ES-I3 (cell line): ENCODE measurements at regions not wholly inside any gene's neighbourhood (a gene's known extent, or its start where the extent isn't known, plus 50 kb on each side); places are given as distances from the start of the nearest gene placed in this dataset.

Experiments
- H3K36me3 ChIP-seq: 2 replicates; pipeline ENCODE4 v1.6.1; 2013; ENCODE audit warnings: mild to moderate bottlenecking, low read length, control low read depth, moderate library complexity; ENCODE audit not compliant: insufficient read depth
- H3K4me1 ChIP-seq: 2 replicates; pipeline ENCODE4 v1.6.1; 2013; ENCODE audit warnings: mild to moderate bottlenecking, control low read depth, low read length; ENCODE audit not compliant: insufficient read depth
- H3K9ac ChIP-seq: 2 replicates; pipeline ENCODE4 v1.6.1; 2013; ENCODE audit warnings: low read depth, mild to moderate bottlenecking, low read length, moderate library complexity
- H3K9me3 ChIP-seq: 2 replicates; pipeline ENCODE4 v1.6.1; 2013; ENCODE audit warnings: mild to moderate bottlenecking, low read length, moderate library complexity; ENCODE audit not compliant: control insufficient read depth, insufficient read depth

DNA sequence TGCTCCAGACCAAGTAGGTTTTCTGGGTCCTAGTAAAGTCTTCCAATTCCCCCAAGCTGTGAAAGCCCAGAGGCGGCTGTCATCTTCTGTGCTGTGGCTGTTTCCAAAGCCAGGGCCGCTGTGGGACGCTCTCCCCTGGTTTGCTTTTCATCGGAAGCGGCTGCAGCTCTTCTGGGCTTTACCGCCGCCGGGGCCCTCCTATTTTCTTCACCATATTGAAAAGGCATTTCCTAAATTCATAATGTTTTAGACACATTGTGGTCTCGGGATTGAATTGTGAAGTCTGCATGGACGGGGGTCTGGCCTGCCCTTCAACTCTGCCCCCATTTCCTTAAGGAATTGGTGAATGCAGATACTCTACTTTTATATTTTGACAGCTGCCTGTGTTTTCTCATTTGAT is 551.4 kb upstream of the MGMT start:
- H3K36me3 ChIP-seq: no peaks in the 10 kb centered on the region
- H3K4me1 ChIP-seq: no peaks in the 10 kb centered on the region
- H3K9ac ChIP-seq: no peak overlapping the region
- 0 out of 2 replicates have a peak, but pooled peaks cover 2% of the 10 kb centered on the region for H3K9me3 ChIP-seq

DNA sequence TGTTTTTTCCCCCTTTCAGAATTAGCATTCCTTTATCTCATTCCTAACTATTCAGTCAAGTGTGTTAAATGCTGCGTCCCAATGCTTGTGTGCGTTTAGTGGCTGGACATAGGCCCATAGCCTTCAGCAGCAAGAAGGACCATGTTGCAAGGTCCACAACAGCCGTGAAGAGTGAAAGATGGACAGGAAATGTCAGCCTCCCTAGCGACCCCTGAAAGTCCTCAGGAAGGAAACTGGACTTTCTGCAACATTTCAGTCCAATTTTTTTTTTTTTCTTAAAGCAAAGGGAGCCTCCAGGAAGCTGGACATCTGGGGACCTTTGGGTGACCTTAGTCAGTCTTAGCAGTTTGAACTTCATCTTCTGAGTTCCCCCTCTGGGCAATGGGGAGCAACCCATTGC is 550.7 kb upstream of the MGMT start:
- no peak overlapping the region for H3K9ac ChIP-seq
- H3K36me3 ChIP-seq: no peaks in the 10 kb centered on the region
- H3K4me1 ChIP-seq: no peaks in the 10 kb centered on the region
- H3K9me3 ChIP-seq: 0 out of 2 replicates have a peak, but pooled peaks cover 2% of the 10 kb centered on the region

DNA sequence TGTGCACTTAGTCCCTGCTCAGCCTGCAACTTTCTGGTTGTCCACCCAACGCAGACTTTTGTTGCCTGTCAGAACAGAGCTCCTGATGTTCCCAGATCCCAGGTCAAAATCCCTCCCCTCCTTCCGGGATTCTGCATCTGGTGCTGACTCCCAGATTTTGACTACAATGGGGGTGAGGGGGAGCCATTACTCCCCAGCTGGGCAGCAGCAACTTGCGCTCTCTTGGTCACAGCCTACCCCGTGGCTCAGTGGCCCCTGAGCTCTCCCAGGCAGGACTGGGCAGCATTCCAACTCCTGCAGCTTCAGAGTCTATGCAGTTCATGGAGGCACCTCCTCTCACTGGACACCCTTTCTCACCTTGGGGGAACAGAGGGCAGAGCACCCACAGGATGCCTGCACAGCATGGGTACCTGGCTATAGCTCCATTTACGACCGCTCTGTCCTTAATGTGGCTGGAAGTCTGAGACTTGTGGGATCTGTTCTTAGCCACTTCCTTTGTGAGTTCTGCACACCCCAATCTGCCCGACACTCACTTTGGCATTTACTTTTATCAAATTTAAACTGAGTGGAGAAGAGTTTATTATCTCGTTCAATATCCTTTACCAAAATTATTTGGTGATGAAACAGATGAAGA is 545.5 kb upstream of the MGMT start:
- H3K9ac ChIP-seq: no peak overlapping the region
- no peaks in the 10 kb centered on the region for H3K4me1 ChIP-seq
- H3K36me3 ChIP-seq: no peaks in the 10 kb centered on the region
- H3K9me3 ChIP-seq: 0 out of 2 replicates have a peak, but pooled peaks cover 2% of the 10 kb centered on the region

GRCh38 chr10:128922172-128922571 is 544.9 kb upstream of the MGMT start:
- Histone ChIP-seq H3K4me1 (no peaks in the 10 kb centered on the region), H3K36me3 (no peaks in the 10 kb centered on the region), H3K9me3 (0 out of 2 replicates have a peak, but pooled peaks cover 2% of the 10 kb centered on the region), H3K9ac (no peak overlapping the region)

GRCh38 chr10:128922619-128923196 is 544.3 kb upstream of the MGMT start:
- no peaks in the 10 kb centered on the region for H3K36me3 ChIP-seq
- H3K9ac ChIP-seq: no peak overlapping the region
- H3K4me1 ChIP-seq: no peaks in the 10 kb centered on the region
- H3K9me3 ChIP-seq: 0 out of 2 replicates have a peak, but pooled peaks cover 2% of the 10 kb centered on the region

DNA sequence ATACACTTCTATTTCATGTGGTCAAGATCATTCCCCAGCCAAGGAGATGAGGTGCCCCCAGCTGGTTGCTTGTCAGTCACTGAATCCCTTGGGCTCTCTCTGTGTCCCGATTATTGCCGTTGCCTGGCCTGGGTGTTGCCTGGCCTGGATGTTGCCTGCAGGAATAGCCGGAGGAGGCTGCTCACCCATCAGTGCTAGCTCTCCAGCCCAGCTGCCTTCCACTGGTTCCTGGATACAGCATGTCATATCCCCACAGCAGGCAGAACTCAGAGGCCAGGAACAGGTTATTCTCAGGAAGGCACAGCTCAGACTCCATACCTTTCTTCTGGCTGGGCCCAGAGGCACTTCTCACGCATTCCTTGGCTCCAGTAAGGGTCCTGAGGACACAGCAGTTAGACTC is 542.1 kb upstream of the MGMT start:
- Histone ChIP-seq H3K9me3 (no peaks in the 10 kb centered on the region), H3K36me3 (no peaks in the 10 kb centered on the region), H3K9ac (no peak overlapping the region), H3K4me1 (no peaks in the 10 kb centered on the region)

- Histone ChIP-seq H3K4me1 (no peaks in the 10 kb centered on the region), H3K36me3 (no peaks in the 10 kb centered on the region), H3K9ac (no peak overlapping the region), H3K9me3 (no peaks in the 10 kb centered on the region)
These were observed 540.3 kb upstream of the MGMT start for GRCh38 chr10:128926711-128927110.

DNA sequence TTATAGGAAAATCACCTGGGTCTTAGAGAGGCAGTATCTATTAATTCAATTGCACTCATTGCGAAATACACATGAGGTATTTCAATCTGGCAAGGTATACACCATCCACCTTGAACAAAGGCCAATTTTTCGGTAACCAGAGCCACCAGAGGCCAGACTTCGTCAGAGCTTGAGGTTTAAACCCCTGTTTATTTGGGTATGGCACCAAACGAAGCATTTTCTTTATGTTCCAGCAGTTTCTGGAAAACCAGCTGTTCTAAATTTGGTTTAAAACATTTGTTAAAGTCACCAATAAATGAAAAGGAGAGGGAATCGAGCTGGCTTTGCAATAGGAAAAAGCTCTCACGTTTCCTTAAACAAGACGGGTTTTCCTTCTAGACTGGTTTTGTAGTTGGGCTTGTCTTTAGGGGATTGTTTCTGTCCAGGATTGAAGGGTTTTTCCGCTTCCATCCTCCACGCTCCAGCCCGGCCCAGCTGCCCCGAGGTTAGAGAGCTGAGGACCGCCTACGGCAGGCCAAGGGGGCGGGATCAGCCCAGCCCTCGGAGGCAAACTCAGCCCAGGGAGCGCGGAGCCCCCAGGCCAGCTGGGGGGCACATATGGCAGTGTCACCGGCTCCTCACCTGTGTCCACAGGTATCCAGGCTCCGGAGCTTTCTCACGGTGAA is 539.4 kb upstream of the MGMT start:
- no peaks in the 10 kb centered on the region for H3K4me1 ChIP-seq
- no peak overlapping the region for H3K9ac ChIP-seq
- H3K36me3 ChIP-seq: no peaks in the 10 kb centered on the region
- no peaks in the 10 kb centered on the region for H3K9me3 ChIP-seq

DNA sequence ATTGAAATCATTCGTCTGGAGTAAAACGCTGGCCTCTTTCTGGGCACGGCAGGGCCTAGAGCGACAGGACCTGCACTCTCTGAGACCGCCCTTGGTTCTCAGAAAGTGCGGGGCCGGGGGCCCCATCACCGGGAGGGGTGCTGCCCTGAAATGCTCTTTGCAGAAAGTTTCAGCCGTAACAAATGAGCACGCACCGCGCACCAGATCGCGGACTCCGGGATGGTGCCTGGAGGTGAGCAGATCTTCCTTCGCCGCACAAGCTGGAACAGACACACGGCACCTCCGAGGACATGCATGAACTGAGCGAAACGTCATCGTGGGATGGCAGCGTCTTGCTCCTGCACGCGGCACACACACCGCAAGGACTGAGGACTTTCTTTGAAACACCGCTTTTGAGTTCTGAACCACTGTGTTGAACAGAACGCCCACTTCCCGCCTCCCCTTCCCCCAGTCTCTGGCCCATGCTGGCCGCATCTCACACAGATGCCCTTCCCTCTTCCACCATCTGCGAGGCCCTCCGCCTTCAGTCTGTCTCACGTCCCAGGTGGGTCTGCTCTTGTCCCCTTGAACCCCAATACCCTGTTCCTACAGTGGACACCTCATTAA is 538.7 kb upstream of the MGMT start:
- Histone ChIP-seq H3K9me3 (no peaks in the 10 kb centered on the region), H3K9ac (no peak overlapping the region), H3K4me1 (no peaks in the 10 kb centered on the region), H3K36me3 (no peaks in the 10 kb centered on the region)

- H3K9me3 ChIP-seq: no peaks in the 10 kb centered on the region
- H3K36me3 ChIP-seq: no peaks in the 10 kb centered on the region
- no peak overlapping the region for H3K9ac ChIP-seq
- H3K4me1 ChIP-seq: no peaks in the 10 kb centered on the region
These were observed 537.9 kb upstream of the MGMT start for GRCh38 chr10:128929131-128929530.

DNA sequence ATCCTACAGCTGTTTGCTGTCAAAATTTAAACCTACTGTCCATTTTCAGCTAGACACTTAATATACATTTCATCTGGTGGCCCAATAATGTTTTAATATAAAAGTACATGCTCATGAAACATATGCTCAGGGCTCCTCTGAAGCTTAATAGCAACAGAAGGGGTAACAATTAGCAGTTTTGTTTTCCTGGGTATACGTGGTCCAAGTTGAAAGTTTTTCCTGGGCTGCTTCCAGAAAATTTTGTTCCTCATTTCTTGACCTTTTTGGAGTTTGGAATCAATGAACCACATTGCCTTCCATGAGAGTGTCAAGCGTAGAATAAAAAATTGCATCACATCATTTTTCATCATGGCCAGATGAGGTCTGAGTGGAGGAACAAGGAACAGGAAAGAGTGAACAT is 537.3 kb upstream of the MGMT start:
- no peaks in the 10 kb centered on the region for H3K36me3 ChIP-seq
- no peak overlapping the region for H3K9ac ChIP-seq
- no peaks in the 10 kb centered on the region for H3K9me3 ChIP-seq
- no peaks in the 10 kb centered on the region for H3K4me1 ChIP-seq

DNA sequence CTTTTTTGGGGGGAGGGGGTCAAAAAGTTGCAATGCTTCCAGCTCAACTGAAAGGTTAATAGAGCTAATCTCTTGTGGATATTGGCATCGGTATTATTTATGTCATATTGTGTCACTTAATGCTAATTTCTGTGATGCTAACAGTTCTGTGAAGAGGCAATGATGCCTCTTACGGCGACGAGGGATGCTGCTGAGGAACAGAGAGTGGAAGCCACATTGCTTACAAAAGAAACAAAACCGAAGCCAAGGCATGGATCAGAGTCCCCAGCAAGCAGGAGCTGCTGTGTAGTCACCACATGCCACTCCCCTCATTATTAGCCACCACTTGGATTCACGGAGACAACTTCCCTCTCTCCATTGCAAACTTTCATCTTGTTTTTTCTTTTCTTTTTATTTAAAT is 536.5 kb upstream of the MGMT start:
- H3K9me3 ChIP-seq: no peaks in the 10 kb centered on the region
- no peaks in the 10 kb centered on the region for H3K4me1 ChIP-seq
- H3K9ac ChIP-seq: no peak overlapping the region
- no peaks in the 10 kb centered on the region for H3K36me3 ChIP-seq

DNA sequence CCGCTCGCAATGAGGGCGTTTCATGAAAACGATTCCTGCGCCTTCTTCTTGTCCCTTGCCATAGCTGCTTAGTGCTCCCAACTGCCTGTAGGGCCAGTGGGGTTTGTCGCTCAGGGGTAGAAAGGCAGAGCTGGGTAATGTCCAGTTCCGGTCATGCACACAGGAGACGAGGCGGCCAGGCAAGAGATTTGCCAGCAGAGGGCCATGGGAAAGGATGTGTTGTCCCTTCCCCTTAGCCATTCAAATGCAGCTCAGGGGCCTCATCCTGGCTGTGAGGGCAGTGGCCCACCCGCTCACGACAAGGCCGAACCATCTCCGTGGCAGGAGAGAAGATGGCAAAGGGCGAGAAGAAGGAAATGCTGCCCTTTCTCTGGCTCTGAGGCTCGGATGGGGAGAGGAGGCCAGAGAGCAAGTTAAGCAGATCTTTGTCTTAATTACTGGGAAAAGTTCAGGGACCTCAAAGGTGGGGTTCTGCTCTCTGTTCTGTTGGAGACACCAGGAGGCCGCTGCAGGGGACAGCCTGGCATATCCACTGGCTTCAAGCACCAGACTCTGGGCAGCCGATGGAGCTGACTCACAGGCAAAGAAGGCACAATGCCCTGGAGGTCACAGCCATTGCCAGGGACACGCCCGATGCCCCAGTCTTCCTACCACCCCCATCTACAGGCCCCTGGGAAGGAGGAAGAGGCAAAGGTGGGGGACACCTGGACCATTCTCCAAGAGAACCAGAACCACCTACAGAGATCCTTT is 534.8 kb upstream of the MGMT start:
- H3K9ac ChIP-seq: no peak overlapping the region
- H3K9me3 ChIP-seq: no peaks in the 10 kb centered on the region
- no peaks in the 10 kb centered on the region for H3K4me1 ChIP-seq
- no peaks in the 10 kb centered on the region for H3K36me3 ChIP-seq

GRCh38 chr10:128934492-128934891 is 532.5 kb upstream of the MGMT start:
- Histone ChIP-seq H3K36me3 (no peaks in the 10 kb centered on the region), H3K4me1 (no peaks in the 10 kb centered on the region), H3K9me3 (no peaks in the 10 kb centered on the region), H3K9ac (no peak overlapping the region)
